ENCODE measurements at regions not wholly inside any gene's neighbourhood (a gene's known extent, or its start where the extent isn't known, plus 50 kb on each side); places are given as distances from the start of the nearest gene placed in this dataset.

DNA sequence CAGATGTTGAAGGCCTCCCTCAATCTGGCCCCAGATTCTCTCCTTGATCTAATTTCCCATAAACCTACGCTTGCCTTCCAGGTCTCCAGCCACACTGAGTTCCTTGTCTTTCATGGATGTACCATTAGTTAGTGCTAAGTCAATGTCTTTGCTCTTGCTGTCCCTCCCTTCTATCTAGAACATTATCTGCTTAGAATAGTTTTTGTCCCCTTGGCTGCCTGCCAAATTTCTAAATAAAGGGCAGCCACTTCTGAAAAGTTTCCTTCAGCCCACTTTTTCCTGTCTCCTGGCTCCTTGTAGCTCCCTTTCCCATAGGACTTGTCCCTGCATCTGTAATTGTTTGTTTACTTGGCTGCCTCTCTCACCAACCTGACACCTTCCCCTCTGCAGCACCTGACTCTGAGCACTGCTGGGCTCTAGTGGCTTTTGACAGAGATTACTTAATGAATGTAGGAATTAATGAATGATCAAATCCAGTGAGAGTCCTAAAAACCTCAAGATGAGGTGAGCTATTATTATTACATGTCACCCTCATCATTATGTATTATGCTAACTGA lies 58.3 kb downstream of the CXCL12 start:
- H3K36me3 ChIP-seq: no peaks in the 10 kb centered on the region
- no peaks in the 10 kb centered on the region for H3K4me1 ChIP-seq
- no peaks in the 10 kb centered on the region for H3K27me3 ChIP-seq
- 86 to 100% methylated on average over 1 of the region's 1 CpG for WGBS, 2 donors (ENCODE audit: low coverage in 1 of 2)
- TF ChIP-seq POLR2AphosphoS5 (IDR thresholded peaks at IDR 0.05): no peak
- TF ChIP-seq, protein P1, sequence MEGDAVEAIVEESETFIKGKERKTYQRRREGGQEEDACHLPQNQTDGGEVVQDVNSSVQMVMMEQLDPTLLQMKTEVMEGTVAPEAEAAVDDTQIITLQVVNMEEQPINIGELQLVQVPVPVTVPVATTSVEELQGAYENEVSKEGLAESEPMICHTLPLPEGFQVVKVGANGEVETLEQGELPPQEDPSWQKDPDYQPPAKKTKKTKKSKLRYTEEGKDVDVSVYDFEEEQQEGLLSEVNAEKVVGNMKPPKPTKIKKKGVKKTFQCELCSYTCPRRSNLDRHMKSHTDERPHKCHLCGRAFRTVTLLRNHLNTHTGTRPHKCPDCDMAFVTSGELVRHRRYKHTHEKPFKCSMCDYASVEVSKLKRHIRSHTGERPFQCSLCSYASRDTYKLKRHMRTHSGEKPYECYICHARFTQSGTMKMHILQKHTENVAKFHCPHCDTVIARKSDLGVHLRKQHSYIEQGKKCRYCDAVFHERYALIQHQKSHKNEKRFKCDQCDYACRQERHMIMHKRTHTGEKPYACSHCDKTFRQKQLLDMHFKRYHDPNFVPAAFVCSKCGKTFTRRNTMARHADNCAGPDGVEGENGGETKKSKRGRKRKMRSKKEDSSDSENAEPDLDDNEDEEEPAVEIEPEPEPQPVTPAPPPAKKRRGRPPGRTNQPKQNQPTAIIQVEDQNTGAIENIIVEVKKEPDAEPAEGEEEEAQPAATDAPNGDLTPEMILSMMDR (IDR thresholded peaks at IDR 0.05): no peak
- TF ChIP-seq POLR2A (IDR thresholded peaks at IDR 0.05): no peak
- no peak for TF ChIP-seq EP300 (IDR thresholded peaks at IDR 0.05)
- ATAC-seq: no peak
- no peak overlapping the region for H3K27ac ChIP-seq
- H3K4me3 ChIP-seq: no peak overlapping the region
- H3K9me3 ChIP-seq: no peaks in the 10 kb centered on the region

DNA sequence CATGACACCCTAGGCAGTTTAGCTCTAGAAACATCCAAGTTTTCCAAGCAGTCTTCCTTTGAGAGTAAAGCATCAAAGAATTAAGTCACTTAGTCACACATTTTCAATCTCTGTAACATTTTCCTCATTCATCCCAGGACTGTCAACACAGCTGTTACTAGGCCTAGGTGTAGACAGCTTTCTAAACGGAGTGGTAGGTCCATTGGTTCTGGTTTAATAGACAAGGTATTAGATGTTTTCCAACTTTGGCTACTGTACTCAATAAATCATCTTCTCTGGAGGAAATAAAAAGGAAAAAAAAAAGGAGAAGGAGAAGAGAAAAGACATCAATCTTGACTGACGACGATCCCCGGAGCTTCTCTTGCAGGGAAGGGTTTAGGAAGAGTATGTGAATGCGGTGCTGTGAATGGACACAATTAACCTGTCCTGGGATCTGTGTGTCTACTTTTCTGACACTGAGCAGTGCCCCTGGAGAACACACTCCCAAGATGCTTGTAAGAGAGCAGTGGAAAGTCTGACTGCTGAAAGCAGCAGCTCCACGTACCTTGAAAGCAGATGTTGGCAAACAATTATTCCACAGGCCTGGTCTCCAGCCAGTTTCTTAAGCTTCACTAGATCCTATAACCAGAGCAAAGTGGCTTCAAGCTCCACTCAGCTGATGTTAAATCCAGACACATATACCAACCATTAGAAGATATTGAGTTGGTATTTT lies 59.1 kb downstream of the CXCL12 start:
- Histone ChIP-seq H3K27ac (no peak overlapping the region), H3K4me1 (no peaks in the 10 kb centered on the region), H3K4me3 (no peak overlapping the region), H3K9me3 (no peaks in the 10 kb centered on the region), H3K36me3 (no peaks in the 10 kb centered on the region), H3K27me3 (no peaks in the 10 kb centered on the region)
- no peak for ATAC-seq
- TF ChIP-seq, protein P1 (IDR thresholded peaks at IDR 0.05): no peak
- TF ChIP-seq EP300 (IDR thresholded peaks at IDR 0.05): no peak
- 54 to 81% methylated on average over 3 to 4 of the region's 6 CpGs for WGBS, 2 donors (ENCODE audit: low coverage in 1 of 2)

DNA sequence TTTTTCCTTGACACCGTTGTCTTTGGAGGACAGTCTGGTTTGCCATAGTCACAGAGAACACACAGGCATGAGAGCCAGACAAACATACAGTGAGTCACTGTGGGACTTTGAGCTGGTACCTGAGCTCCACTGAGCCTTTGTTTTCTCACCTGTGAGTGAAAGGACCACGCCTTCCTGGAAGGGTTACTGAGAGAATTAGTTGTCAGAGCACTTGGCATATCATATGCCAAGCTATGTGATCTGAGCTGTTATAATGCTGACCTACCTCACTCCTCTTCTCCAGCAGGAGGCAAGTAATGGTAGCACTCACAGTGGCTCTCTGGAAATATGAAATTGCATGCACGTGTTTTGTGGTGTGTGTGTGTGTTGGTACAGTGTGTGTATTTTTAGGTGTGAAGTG lies 59.7 kb downstream of the CXCL12 start:
- 75 to 88% methylated on average over 2 to 3 of the region's 3 CpGs for WGBS, 2 donors (ENCODE audit: low coverage in 1 of 2)
- Histone ChIP-seq H3K27ac (no peak overlapping the region), H3K4me1 (no peaks in the 10 kb centered on the region), H3K4me3 (no peak overlapping the region), H3K36me3 (no peaks in the 10 kb centered on the region), H3K9me3 (no peaks in the 10 kb centered on the region), H3K27me3 (no peaks in the 10 kb centered on the region)
- TF ChIP-seq EP300 (IDR thresholded peaks at IDR 0.05) (no peak), POLR2AphosphoS5 (IDR thresholded peaks at IDR 0.05) (no peak), POLR2A (IDR thresholded peaks at IDR 0.05) (no peak)
- TF ChIP-seq, protein P1 (IDR thresholded peaks at IDR 0.05): no peak
- ATAC-seq: no peak

DNA sequence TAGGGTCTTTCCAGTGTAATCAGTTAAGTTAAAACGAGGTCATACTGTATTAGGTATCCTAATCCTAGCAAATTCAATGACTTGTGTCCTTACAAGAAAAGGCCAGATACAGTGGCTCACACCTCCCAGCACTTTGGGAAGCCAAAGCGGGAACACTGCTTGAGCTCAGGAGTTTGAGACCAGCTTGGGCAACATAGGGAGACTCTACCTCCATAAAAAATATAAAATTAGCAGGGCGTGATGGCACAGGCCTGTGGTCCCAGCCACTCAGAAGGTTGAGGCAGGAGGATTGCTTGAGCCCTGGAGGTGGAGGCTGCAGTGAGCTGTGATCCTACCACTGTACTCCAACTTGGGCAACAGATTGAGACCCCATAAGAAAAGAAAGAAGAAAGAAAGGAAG lies 61.1 kb downstream of the CXCL12 start:
- TF ChIP-seq EP300 (IDR thresholded peaks at IDR 0.05): no peak
- TF ChIP-seq POLR2AphosphoS5 (IDR thresholded peaks at IDR 0.05): no peak
- TF ChIP-seq, protein P1 (IDR thresholded peaks at IDR 0.05): no peak
- TF ChIP-seq POLR2A (IDR thresholded peaks at IDR 0.05): no peak
- Histone ChIP-seq H3K4me3 (no peak overlapping the region), H3K36me3 (no peaks in the 10 kb centered on the region), H3K4me1 (no peaks in the 10 kb centered on the region), H3K9me3 (no peaks in the 10 kb centered on the region), H3K27ac (no peak overlapping the region), H3K27me3 (no peaks in the 10 kb centered on the region)
- 93% methylated on average over 3 of the region's 3 CpGs; no CpG with 5 or more reads in 1 of the 2 donors for WGBS, 2 donors (ENCODE audit: low coverage in 1 of 2)
- no peak for ATAC-seq

DNA sequence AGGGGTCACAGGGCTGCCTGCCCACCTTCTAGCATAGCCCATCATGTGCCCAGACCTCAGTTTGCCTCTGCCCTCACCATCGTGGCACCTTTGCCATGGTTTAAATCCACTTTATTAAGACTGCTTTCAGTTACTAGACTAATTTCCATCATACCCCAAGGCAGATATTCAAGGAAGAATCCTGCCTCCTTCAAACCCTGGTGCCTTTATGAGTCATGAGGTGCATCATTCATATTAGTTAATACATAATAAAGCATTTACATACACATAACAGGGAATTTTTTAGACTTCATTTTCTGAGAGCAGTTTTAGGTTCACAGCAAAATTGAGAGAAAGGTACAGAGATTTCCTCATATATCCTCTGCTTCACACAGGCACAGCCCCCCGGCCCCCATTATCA lies 62.8 kb downstream of the CXCL12 start:
- H3K4me3 ChIP-seq: no peak overlapping the region
- TF ChIP-seq, protein P1 (IDR thresholded peaks at IDR 0.05): no peak
- TF ChIP-seq POLR2A (IDR thresholded peaks at IDR 0.05): no peak
- no peak for TF ChIP-seq POLR2AphosphoS5 (IDR thresholded peaks at IDR 0.05)
- no peaks in the 10 kb centered on the region for H3K36me3 ChIP-seq
- no peaks in the 10 kb centered on the region for H3K9me3 ChIP-seq
- no peaks in the 10 kb centered on the region for H3K4me1 ChIP-seq
- WGBS, 2 donors (ENCODE audit: low coverage in 1 of 2): 83 to 89% methylated on average over 1 to 2 of the region's 2 CpGs
- no peak for ATAC-seq
- H3K27me3 ChIP-seq: no peaks in the 10 kb centered on the region
- no peak overlapping the region for H3K27ac ChIP-seq

Measured in gastroesophageal sphincter (tissue), 4 donors.